Heart left ventricle (tissue), 13 donors: ENCODE measurements at regions not wholly inside any gene's neighbourhood (a gene's known extent, or its start where the extent isn't known, plus 50 kb on each side); places are given as distances from the start of the nearest gene placed in this dataset.

Experiments
- CTCF ChIP-seq, 12 donors: fragments of 200-600 bp; sonication (generic) in 4 of 12; IDR thresholded peaks; one replicate each; pipeline versions ENCODE4 v1.5.0 to v1.8.0; 2018 to 2022; ENCODE audit warnings: antibody characterized with exemption in 12 of 12, mild to moderate bottlenecking in 5 of 12
- POLR2A ChIP-seq, 2 donors: fragments of 450-650 bp; IDR thresholded peaks; one replicate each; pipeline ENCODE4 v1.6.1; 2017; ENCODE audit warnings: antibody characterized with exemption in 2 of 2, mild to moderate bottlenecking in 2 of 2, moderate library complexity in 2 of 2
- donor health status: ischemic (EF 13 %, LVEDD 7.1; RV severe dilation, severe dysfunction).
- donor health status: DM: no; HTN: yes; CAD: no.
- donor health status: DM: no; HTN: no; CAD: no.
- donor health status: ischemic (EF 25% LVEDD 6.9; RV normal size, moderate dysfunction).
- donor health status: ischemic (EF 25% LVEDD 5.7; RV mildly dilated, moderate dysfunction).
- donor health status: ischemic (EF 35%, LVEDD 5.7; RV mildly dilated, moderate dysfunction).
- donor health status: nonischemic (EF 11% LVEDD 7.7; RV severe dilation, severe dysfunction).
- donor health status: DM: yes; HTN: yes; CAD: no.
- donor health status: PGD.
- donor health status: ischemic (EF 29% LVEDD 5.4; RV normal size, mild dysfunction).
- donor health status: nonischemic (EF 23%, LVEDD 6.1; RV moderate dilation, normal function).

- TF ChIP-seq CTCF (IDR thresholded peaks at IDR 0.05): no peak
- no peak for TF ChIP-seq POLR2A (IDR thresholded peaks at IDR 0.05)
Observed at GRCh38 chr10:33893506-33893905, 559.0 kb upstream of the NRP1 start.
